ENCODE measurements at regions not wholly inside any gene's neighbourhood (a gene's known extent, or its start where the extent isn't known, plus 50 kb on each side); places are given as distances from the start of the nearest gene placed in this dataset.
"Not testable (repeated sequence)": the region's sequence is repeated elsewhere in the genome, so short reads cannot be mapped to it uniquely, and the experiment has no call there.

DNA sequence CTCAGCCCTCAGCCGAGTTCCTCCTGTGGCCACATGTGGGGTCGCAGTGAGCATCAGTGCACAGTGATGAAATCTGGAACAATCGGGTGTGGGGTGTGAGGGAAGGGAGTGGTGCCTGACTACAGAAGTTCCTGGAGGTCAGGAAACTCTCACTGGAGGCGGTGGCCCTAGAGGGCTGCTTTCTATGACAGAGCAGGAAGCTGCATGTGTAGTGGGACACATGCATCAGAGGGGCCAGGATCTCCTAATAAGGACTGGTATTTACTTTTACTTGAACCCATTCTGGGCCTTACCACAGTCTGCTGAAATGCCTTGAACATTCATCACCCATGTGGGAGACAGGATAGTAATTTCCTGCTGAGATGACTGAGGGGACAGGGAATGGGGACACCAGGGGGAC is 952.0 kb downstream of the SPATA31A6 start:
- TF ChIP-seq, protein P1, sequence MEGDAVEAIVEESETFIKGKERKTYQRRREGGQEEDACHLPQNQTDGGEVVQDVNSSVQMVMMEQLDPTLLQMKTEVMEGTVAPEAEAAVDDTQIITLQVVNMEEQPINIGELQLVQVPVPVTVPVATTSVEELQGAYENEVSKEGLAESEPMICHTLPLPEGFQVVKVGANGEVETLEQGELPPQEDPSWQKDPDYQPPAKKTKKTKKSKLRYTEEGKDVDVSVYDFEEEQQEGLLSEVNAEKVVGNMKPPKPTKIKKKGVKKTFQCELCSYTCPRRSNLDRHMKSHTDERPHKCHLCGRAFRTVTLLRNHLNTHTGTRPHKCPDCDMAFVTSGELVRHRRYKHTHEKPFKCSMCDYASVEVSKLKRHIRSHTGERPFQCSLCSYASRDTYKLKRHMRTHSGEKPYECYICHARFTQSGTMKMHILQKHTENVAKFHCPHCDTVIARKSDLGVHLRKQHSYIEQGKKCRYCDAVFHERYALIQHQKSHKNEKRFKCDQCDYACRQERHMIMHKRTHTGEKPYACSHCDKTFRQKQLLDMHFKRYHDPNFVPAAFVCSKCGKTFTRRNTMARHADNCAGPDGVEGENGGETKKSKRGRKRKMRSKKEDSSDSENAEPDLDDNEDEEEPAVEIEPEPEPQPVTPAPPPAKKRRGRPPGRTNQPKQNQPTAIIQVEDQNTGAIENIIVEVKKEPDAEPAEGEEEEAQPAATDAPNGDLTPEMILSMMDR (IDR thresholded peaks at IDR 0.05), result not testable (repeated sequence)
- TF ChIP-seq POLR2A (IDR thresholded peaks at IDR 0.05), result not testable (repeated sequence)
